ENCODE measurements at regions not wholly inside any gene's neighbourhood (a gene's known extent, or its start where the extent isn't known, plus 50 kb on each side); places are given as distances from the start of the nearest gene placed in this dataset.

DNA sequence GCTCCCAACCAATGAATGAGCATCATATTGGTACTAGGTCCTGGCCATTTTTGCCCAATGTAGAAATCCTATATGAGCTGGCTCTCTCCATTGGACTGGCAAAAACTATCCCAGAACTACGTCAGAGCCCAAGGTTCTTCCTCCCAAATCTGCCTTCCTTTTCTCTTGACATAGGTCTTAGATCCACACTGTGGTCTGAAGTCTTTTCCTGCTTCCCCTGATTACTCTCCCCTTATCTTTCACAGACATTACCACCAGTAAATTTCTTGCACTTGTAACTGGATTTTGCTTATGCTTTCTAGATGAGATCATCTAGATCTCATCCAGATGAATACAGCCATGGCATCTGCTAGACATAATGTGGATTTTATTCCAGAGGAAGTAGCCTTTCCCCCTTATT lies 141.2 kb upstream of the GADL1 start:
- TF ChIP-seq, protein P1, sequence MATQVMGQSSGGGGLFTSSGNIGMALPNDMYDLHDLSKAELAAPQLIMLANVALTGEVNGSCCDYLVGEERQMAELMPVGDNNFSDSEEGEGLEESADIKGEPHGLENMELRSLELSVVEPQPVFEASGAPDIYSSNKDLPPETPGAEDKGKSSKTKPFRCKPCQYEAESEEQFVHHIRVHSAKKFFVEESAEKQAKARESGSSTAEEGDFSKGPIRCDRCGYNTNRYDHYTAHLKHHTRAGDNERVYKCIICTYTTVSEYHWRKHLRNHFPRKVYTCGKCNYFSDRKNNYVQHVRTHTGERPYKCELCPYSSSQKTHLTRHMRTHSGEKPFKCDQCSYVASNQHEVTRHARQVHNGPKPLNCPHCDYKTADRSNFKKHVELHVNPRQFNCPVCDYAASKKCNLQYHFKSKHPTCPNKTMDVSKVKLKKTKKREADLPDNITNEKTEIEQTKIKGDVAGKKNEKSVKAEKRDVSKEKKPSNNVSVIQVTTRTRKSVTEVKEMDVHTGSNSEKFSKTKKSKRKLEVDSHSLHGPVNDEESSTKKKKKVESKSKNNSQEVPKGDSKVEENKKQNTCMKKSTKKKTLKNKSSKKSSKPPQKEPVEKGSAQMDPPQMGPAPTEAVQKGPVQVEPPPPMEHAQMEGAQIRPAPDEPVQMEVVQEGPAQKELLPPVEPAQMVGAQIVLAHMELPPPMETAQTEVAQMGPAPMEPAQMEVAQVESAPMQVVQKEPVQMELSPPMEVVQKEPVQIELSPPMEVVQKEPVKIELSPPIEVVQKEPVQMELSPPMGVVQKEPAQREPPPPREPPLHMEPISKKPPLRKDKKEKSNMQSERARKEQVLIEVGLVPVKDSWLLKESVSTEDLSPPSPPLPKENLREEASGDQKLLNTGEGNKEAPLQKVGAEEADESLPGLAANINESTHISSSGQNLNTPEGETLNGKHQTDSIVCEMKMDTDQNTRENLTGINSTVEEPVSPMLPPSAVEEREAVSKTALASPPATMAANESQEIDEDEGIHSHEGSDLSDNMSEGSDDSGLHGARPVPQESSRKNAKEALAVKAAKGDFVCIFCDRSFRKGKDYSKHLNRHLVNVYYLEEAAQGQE (IDR thresholded peaks at IDR 0.05): no peak
- TF ChIP-seq JUNB (IDR thresholded peaks at IDR 0.05) (no peak), SREBF2 (IDR thresholded peaks at IDR 0.05) (no peak), ZFP36 (IDR thresholded peaks at IDR 0.05; ENCODE audit: borderline replicate concordance, partially characterized antibody) (no peak), POLR2A (IDR thresholded peaks at IDR 0.05; ENCODE audit: low read length) (no peak), TP53 (CRISPR knock-in tag; IDR thresholded peaks at IDR 0.05) (no peak), HDAC2 (IDR thresholded peaks at IDR 0.05) (no peak)
- TF ChIP-seq, protein P2, sequence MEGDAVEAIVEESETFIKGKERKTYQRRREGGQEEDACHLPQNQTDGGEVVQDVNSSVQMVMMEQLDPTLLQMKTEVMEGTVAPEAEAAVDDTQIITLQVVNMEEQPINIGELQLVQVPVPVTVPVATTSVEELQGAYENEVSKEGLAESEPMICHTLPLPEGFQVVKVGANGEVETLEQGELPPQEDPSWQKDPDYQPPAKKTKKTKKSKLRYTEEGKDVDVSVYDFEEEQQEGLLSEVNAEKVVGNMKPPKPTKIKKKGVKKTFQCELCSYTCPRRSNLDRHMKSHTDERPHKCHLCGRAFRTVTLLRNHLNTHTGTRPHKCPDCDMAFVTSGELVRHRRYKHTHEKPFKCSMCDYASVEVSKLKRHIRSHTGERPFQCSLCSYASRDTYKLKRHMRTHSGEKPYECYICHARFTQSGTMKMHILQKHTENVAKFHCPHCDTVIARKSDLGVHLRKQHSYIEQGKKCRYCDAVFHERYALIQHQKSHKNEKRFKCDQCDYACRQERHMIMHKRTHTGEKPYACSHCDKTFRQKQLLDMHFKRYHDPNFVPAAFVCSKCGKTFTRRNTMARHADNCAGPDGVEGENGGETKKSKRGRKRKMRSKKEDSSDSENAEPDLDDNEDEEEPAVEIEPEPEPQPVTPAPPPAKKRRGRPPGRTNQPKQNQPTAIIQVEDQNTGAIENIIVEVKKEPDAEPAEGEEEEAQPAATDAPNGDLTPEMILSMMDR (IDR thresholded peaks at IDR 0.05): no peak
- TF ChIP-seq, protein P3, sequence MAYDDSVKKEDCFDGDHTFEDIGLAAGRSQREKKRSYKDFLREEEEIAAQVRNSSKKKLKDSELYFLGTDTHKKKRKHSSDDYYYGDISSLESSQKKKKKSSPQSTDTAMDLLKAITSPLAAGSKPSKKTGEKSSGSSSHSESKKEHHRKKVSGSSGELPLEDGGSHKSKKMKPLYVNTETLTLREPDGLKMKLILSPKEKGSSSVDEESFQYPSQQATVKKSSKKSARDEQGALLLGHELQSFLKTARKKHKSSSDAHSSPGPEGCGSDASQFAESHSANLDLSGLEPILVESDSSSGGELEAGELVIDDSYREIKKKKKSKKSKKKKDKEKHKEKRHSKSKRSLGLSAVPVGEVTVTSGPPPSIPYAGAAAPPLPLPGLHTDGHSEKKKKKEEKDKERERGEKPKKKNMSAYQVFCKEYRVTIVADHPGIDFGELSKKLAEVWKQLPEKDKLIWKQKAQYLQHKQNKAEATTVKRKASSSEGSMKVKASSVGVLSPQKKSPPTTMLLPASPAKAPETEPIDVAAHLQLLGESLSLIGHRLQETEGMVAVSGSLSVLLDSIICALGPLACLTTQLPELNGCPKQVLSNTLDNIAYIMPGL (CRISPR knock-in tag; IDR thresholded peaks at IDR 0.05; ENCODE audit: borderline replicate concordance): no peak

All from A549 (cell line).